NCI-H187 (cell line): ENCODE measurements at regions not wholly inside any gene's neighbourhood (a gene's known extent, or its start where the extent isn't known, plus 50 kb on each side); places are given as distances from the start of the nearest gene placed in this dataset.
"Not testable (repeated sequence)": the region's sequence is repeated elsewhere in the genome, so short reads cannot be mapped to it uniquely, and the experiment has no call there.

ENCODE experiments used
- DNase-seq, 2 experiments: peaks; one replicate each; lab custom pipeline; 2025; lab: John Stamatoyannopoulos, UW

GRCh38 chr5:133881576-133882388 lies 86.6 kb downstream of the C5orf15 start:
- DNase-seq = no peak

GRCh38 chr5:133878236-133878555 lies 90.2 kb downstream of the C5orf15 start:
- no peak for DNase-seq

- DNase-seq = no peak
Observed at GRCh38 chr5:133877351-133878235, 90.8 kb downstream of the C5orf15 start.

GRCh38 chr5:133876266-133876665 lies 92.2 kb downstream of the C5orf15 start:
- no peak for DNase-seq

- DNase-seq = no peak
Observed at GRCh38 chr5:133875179-133875578, 93.2 kb downstream of the C5orf15 start.

GRCh38 chr5:133873449-133873848 lies 95.0 kb downstream of the C5orf15 start:
- no peak for DNase-seq

GRCh38 chr5:133870661-133871060 lies 97.8 kb downstream of the C5orf15 start:
- no peak for DNase-seq

- no peak for DNase-seq
Observed at GRCh38 chr5:133869519-133870335, 98.7 kb downstream of the C5orf15 start.

- DNase-seq = peak; percentile 32 to 55
Observed at GRCh38 chr5:133868946-133869518, 99.4 kb downstream of the C5orf15 start.

GRCh38 chr5:133867851-133868545 lies 100.4 kb downstream of the C5orf15 start:
- no peak for DNase-seq

GRCh38 chr5:133867341-133867740 lies 101.1 kb downstream of the C5orf15 start:
- DNase-seq = no peak

- DNase-seq = no peak
Observed at GRCh38 chr5:133866903-133867245, 101.6 kb downstream of the C5orf15 start.

GRCh38 chr5:133866160-133866902 lies 102.1 kb downstream of the C5orf15 start:
- peak in 1 of 2 experiments; percentile 12 for DNase-seq

- no peak for DNase-seq
Observed at GRCh38 chr5:133865113-133865512, 103.3 kb downstream of the C5orf15 start.

- DNase-seq = no peak
Observed at GRCh38 chr5:133864711-133865110, 103.7 kb downstream of the C5orf15 start.

- no peak for DNase-seq
Observed at GRCh38 chr5:133863857-133864585, 104.4 kb downstream of the C5orf15 start.

GRCh38 chr5:133861161-133861737 lies 107.2 kb downstream of the C5orf15 start:
- no peak for DNase-seq

- no peak for DNase-seq
Observed at GRCh38 chr5:133859073-133859472, 109.4 kb downstream of the C5orf15 start.

- not testable (repeated sequence) for DNase-seq
Observed at GRCh38 chr5:133857595-133858313, 110.7 kb downstream of the C5orf15 start.
